ENCODE measurements at regions not wholly inside any gene's neighbourhood (a gene's known extent, or its start where the extent isn't known, plus 50 kb on each side); places are given as distances from the start of the nearest gene placed in this dataset.
A peak's percentile ranks its signal among the peaks of the same experiment; 100 is the strongest.

DNA sequence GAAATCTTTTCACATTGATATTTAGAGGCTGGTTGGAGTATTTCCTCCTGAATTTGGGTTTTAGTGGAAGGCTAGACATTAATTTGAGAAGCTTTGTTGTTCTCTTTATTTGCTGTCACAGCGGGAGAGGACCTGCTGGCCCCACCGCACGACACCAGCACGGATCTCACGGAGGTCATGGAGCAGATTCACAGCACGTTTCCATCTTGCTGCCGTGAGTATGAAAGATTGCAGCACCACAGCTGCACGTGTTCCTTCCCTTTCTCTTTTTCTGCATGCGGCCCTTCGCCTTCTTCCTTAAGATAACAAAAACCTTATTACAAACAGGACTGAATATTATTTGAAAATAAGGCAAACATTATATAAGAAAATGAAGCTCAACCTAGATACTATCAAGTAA is 555.5 kb downstream of the UTRN start:
- H3K4me3 ChIP-seq (ENCODE audit: low read depth, low read length): peak overlapping the region; percentile 44
- peak; percentile 73 for DNase-seq (ENCODE audit: low read depth)
- no peak for TF ChIP-seq CTCF (conservative IDR thresholded peaks at IDR 0.05; ENCODE audit: low read depth, low read length)

DNA sequence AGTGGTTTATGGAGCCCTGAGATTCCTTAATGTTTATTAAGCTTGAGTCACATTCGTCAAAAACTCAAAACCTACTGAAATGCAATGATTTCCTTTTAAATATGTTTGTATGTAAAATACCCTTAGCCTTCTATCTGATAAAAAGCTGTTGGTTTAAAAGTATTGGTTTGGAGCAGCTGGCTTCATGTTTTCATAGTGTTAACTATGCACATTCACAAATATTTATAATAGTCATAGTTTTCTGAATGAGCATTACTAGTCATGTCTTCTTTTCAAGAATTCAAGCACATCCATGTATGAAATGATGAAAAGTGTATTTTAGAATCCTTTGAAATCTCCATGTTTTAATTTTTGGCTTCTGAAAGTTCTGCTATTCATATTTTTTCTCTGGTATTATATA is 558.6 kb downstream of the UTRN start:
- TF ChIP-seq CTCF (conservative IDR thresholded peaks at IDR 0.05; ENCODE audit: low read depth, low read length): no peak
- no peak for DNase-seq (ENCODE audit: low read depth)
- no peak overlapping the region for H3K4me3 ChIP-seq (ENCODE audit: low read depth, low read length)

DNA sequence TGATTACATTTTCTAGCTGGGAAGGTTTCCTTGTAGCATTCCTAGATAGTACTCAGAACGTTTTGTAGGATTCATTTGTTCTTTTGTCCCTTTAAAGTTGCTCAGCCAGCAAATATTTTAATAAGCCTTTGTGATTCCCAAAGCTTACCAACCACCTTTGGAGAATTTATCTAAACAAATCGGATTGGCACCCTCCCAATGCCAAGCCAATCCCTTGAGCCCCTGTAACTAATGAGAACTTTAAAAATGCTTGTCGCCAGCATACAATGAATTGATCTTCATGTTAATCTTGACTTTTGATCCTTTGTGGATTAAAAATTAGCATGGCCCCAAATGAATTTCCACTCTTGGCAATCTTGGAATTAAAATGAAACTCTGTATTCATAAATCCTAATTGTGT is 559.5 kb downstream of the UTRN start:
- H3K4me3 ChIP-seq (ENCODE audit: low read depth, low read length): no peak overlapping the region
- DNase-seq (ENCODE audit: low read depth): no peak
- TF ChIP-seq CTCF (conservative IDR thresholded peaks at IDR 0.05; ENCODE audit: low read depth, low read length): no peak

- H3K4me3 ChIP-seq (ENCODE audit: low read depth, low read length): no peak overlapping the region
- DNase-seq (ENCODE audit: low read depth): peak; percentile 43
- TF ChIP-seq CTCF (conservative IDR thresholded peaks at IDR 0.05; ENCODE audit: low read depth, low read length): no peak
Observed at GRCh38 chr6:144845186-144845585, 560.1 kb downstream of the UTRN start.

DNA sequence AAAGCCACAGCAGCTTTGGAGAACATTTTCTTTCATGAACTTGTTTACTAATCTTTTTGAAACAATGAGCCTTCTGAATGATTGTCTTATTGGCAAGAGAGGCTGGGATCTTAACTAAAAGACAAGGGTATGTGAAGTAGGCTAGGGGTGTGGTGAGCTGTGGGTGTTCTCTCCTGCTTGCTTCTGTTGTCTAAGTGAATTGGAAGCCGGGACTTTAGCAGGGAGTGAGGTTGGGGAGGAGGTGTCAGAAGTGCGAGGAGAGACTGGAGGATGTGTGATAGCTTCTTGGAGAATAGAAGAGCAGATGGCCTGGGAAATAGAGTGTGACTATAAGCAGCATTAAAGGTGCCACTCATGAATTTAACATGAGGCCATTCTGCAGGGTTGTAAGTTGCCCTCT is 562.8 kb downstream of the UTRN start:
- TF ChIP-seq CTCF (conservative IDR thresholded peaks at IDR 0.05; ENCODE audit: low read depth, low read length): no peak
- H3K4me3 ChIP-seq (ENCODE audit: low read depth, low read length): no peak overlapping the region
- DNase-seq (ENCODE audit: low read depth): no peak

DNA sequence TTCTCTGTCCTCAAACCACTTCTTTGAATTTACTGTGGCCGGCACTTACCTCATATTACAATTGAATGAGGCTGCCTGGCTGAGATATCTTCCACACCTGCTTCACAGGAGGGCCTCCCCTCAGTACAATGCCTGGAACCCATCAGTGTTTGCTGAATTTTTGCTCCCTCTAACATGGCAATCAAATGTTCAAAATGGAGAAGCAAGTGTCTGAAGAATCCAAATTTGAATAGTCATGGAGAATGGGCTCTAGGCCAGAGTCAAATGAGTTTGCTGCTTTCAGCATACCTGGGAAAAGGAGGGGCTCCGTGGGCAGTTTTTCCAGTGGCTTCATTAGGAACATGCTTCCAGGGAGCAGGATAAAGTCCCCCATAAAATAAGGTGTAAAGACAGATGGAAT is 564.8 kb downstream of the UTRN start:
- no peak overlapping the region for H3K4me3 ChIP-seq (ENCODE audit: low read depth, low read length)
- no peak for DNase-seq (ENCODE audit: low read depth)
- TF ChIP-seq CTCF (conservative IDR thresholded peaks at IDR 0.05; ENCODE audit: low read depth, low read length): no peak

GRCh38 chr6:144853603-144854002 is 568.5 kb downstream of the UTRN start:
- no peak for TF ChIP-seq CTCF (conservative IDR thresholded peaks at IDR 0.05; ENCODE audit: low read depth, low read length)
- no peak overlapping the region for H3K4me3 ChIP-seq (ENCODE audit: low read depth, low read length)
- no peak for DNase-seq (ENCODE audit: low read depth)

Data from choroid plexus epithelial cell (primary cell).